H9 (cell line): ENCODE measurements at regions not wholly inside any gene's neighbourhood (a gene's known extent, or its start where the extent isn't known, plus 50 kb on each side); places are given as distances from the start of the nearest gene placed in this dataset.

ENCODE experiments used
- DNase-seq: peaks from one replicate; pipeline ENCODE4 v3.0.0-alpha.2; 2017
- H2AFZ ChIP-seq: one replicate; pipeline ENCODE4 v1.6.1; 2013; ENCODE audit warnings: mild to moderate bottlenecking, low read length, control low read depth, moderate library complexity
- H2AK5ac ChIP-seq: 2 replicates; pipeline ENCODE4 v1.6.1; 2013; ENCODE audit warnings: low read length, control low read depth, mixed read lengths; ENCODE audit not compliant: insufficient read length
- H2BK120ac ChIP-seq: one replicate; pipeline ENCODE4 v1.6.1; 2013; ENCODE audit warnings: low read depth, mild to moderate bottlenecking, low read length, control low read depth, inconsistent platforms; ENCODE audit not compliant: poor library complexity, severe bottlenecking
- H2BK12ac ChIP-seq: 2 replicates; pipeline ENCODE4 v1.6.1; 2013; ENCODE audit warnings: low read length, control low read depth, mixed read lengths, low read depth; ENCODE audit not compliant: insufficient read length
- H2BK15ac ChIP-seq: 2 replicates; pipeline ENCODE4 v1.6.1; 2013; ENCODE audit warnings: low read depth, low read length, control low read depth
- H2BK20ac ChIP-seq: one replicate; pipeline ENCODE4 v1.6.1; 2013; ENCODE audit warnings: low read depth, mild to moderate bottlenecking, low read length, control low read depth, inconsistent platforms; ENCODE audit not compliant: poor library complexity, severe bottlenecking
- H2BK5ac ChIP-seq: 2 replicates; pipeline ENCODE4 v1.6.1; 2013; ENCODE audit warnings: low read length, control low read depth, mixed read lengths; ENCODE audit not compliant: insufficient read length
- H3K14ac ChIP-seq: 2 replicates; pipeline ENCODE4 v1.6.1; 2013; ENCODE audit warnings: low read length, control low read depth; ENCODE audit not compliant: insufficient read depth
- H3K18ac ChIP-seq: 2 replicates; pipeline ENCODE4 v1.6.1; 2013; ENCODE audit warnings: low read depth, mild to moderate bottlenecking, mixed read lengths, low read length, control low read depth; ENCODE audit not compliant: insufficient read length
- H3K23ac ChIP-seq: 2 replicates; pipeline ENCODE4 v1.6.1; 2013; ENCODE audit warnings: low read length, control low read depth, mixed read lengths, low read depth; ENCODE audit not compliant: insufficient read length
- H3K23me2 ChIP-seq: 2 replicates; pipeline ENCODE4 v1.6.1; 2013; ENCODE audit warnings: low read depth, mild to moderate bottlenecking, mixed read lengths, low read length, control low read depth; ENCODE audit not compliant: insufficient read length, poor library complexity, severe bottlenecking
- H3K27ac ChIP-seq: 2 replicates; pipeline ENCODE4 v1.5.1; 2013; ENCODE audit warnings: low read length, control low read depth, mixed read lengths, low read depth; ENCODE audit not compliant: insufficient read length
- H3K27me3 ChIP-seq: 2 replicates; pipeline ENCODE4 v1.6.1; 2013; ENCODE audit warnings: low read length, control low read depth, inconsistent platforms; ENCODE audit not compliant: insufficient read depth
- H3K4ac ChIP-seq: 2 replicates; pipeline ENCODE4 v1.6.1; 2013; ENCODE audit warnings: low read depth, mild to moderate bottlenecking, control low read depth, inconsistent platforms, low read length, moderate library complexity
- H3K4me1 ChIP-seq: 2 replicates; pipeline ENCODE4 v1.6.1; 2013; ENCODE audit warnings: low read length, control low read depth, inconsistent platforms; ENCODE audit not compliant: insufficient read depth
- H3K4me2 ChIP-seq: 2 replicates; pipeline ENCODE4 v1.6.1; 2013; ENCODE audit warnings: low read length, control low read depth, mixed read lengths; ENCODE audit not compliant: insufficient read length, insufficient read depth
- H3K56ac ChIP-seq: 2 replicates; pipeline ENCODE4 v1.6.1; 2013; ENCODE audit warnings: low read depth, mild to moderate bottlenecking, mixed read lengths, low read length, control low read depth; ENCODE audit not compliant: insufficient read length
- H3K79me1 ChIP-seq: 2 replicates; pipeline ENCODE4 v1.6.1; 2013; ENCODE audit warnings: low read depth, mild to moderate bottlenecking, moderate library complexity, low read length, control low read depth, inconsistent platforms; ENCODE audit not compliant: insufficient read depth, poor library complexity, severe bottlenecking
- H3K79me2 ChIP-seq: 2 replicates; pipeline ENCODE4 v1.6.1; 2013; ENCODE audit warnings: low read length, control low read depth, inconsistent platforms; ENCODE audit not compliant: insufficient read depth
- H3K9ac ChIP-seq: 2 replicates; pipeline ENCODE4 v1.6.1; 2013; ENCODE audit warnings: low read length, control low read depth, mixed read lengths; ENCODE audit not compliant: insufficient read length; ENCODE audit errors: extremely low read depth
- H3K9me3 ChIP-seq: one replicate; pipeline ENCODE4 v1.6.1; 2013; ENCODE audit warnings: low read depth, low read length, inconsistent platforms; ENCODE audit not compliant: control insufficient read depth
- H3T11ph ChIP-seq: one replicate; pipeline ENCODE4 v1.6.1; 2013; ENCODE audit warnings: mild to moderate bottlenecking, low read length, control low read depth, inconsistent platforms
- H4K20me1 ChIP-seq: one replicate; pipeline ENCODE4 v1.6.1; 2013; ENCODE audit not compliant: control insufficient read depth, insufficient read length, insufficient read depth
- H4K5ac ChIP-seq: 2 replicates; pipeline ENCODE4 v1.6.1; 2013; ENCODE audit warnings: low read depth, mild to moderate bottlenecking, mixed read lengths, low read length, control low read depth; ENCODE audit not compliant: insufficient read length
- H4K8ac ChIP-seq: replicated peaks from 2 replicates; pipeline ENCODE4 v1.6.1; 2013; ENCODE audit warnings: low read length, control low read depth, mixed read lengths, low read depth; ENCODE audit not compliant: insufficient read length
- H4K91ac ChIP-seq: 2 replicates; pipeline ENCODE4 v1.6.1; 2013; ENCODE audit warnings: low read depth, mild to moderate bottlenecking, moderate library complexity, mixed read lengths, low read length, control low read depth; ENCODE audit not compliant: insufficient read length
- H3K27ac Mint-ChIP-seq, 3 experiments: 2 replicates in 2 of 3; 3 replicates in 1 of 3; pipeline ENCODE4 v1.8.0; 2020 to 2021; ENCODE audit warnings: mixed read lengths in 3 of 3, mild to moderate bottlenecking in 1 of 3, moderate library complexity in 1 of 3
- H3K27me3 Mint-ChIP-seq: 2 replicates; pipeline ENCODE4 v1.8.0; 2021; ENCODE audit warnings: low read depth, mild to moderate bottlenecking, moderate library complexity, mixed read lengths
- H3K36me3 Mint-ChIP-seq, 3 experiments: 2 replicates in 2 of 3; 3 replicates in 1 of 3; pipeline ENCODE4 v1.8.0; 2020 to 2021; ENCODE audit warnings: low read depth in 3 of 3, mixed read lengths in 3 of 3; ENCODE audit not compliant: insufficient read depth in 1 of 3
- H3K4me1 Mint-ChIP-seq, 2 experiments: 2 replicates each; pipeline ENCODE4 v1.8.0; 2020; ENCODE audit warnings: mixed read lengths in 2 of 2
- H3K4me3 Mint-ChIP-seq, 2 experiments: 2 replicates in 1 of 2; 3 replicates in 1 of 2; pipeline ENCODE4 v1.8.0; 2020 to 2021; ENCODE audit warnings: mild to moderate bottlenecking in 2 of 2, mixed read lengths in 2 of 2, moderate library complexity in 1 of 2
- H3K9me3 Mint-ChIP-seq, 2 experiments: 2 replicates in 1 of 2; 3 replicates in 1 of 2; pipeline ENCODE4 v1.8.0; 2020; ENCODE audit warnings: mild to moderate bottlenecking in 2 of 2, mixed read lengths in 2 of 2, moderate library complexity in 1 of 2
- CTCF ChIP-seq: fragments of 200-600 bp; sonication (generic); conservative IDR thresholded peaks from 3 replicates; pipeline ENCODE4 v1.8.0; 2021; ENCODE audit warnings: antibody characterized with exemption, mild to moderate bottlenecking
- WGBS: extraction: QIAGEN DNeasy Blood & Tissue Kit; methylation state at CpG from one replicate; pipeline ENCODE4 v1.1.7; 2013; ENCODE audit warnings: missing lambda C conversion rate, low lambda C conversion rate, mixed read lengths; ENCODE audit not compliant: insufficient read length; ENCODE audit errors: extremely low coverage; 5-methylcytosine and 5-hydroxymethylcytosine counted together

- Histone ChIP-seq H3K27me3 (no peaks in the 10 kb centered on the region), H3K4me2 (no peak overlapping the region), H4K91ac (no peak overlapping the region), H3K79me2 (no peaks in the 10 kb centered on the region), H2AFZ (no peak overlapping the region), H3K9me3 (no peaks in the 10 kb centered on the region), H2BK15ac (no peak overlapping the region), H3K18ac (no peak overlapping the region), H3K4ac (no peak overlapping the region), H3K79me1 (no peaks in the 10 kb centered on the region), H2BK12ac (no peak overlapping the region), H3K14ac (no peak overlapping the region), H3K23ac (no peak overlapping the region), H3K9ac (no peak overlapping the region), H3K27ac (no peak overlapping the region), H2AK5ac (no peak overlapping the region), H2BK5ac (no peak overlapping the region), H3K56ac (no peak overlapping the region), H2BK120ac (no peak overlapping the region), H3K4me1 (no peaks in the 10 kb centered on the region), H3T11ph (no peak overlapping the region), H4K5ac (no peak overlapping the region), H4K8ac (no peak overlapping the region), H3K23me2 (no peaks in the 10 kb centered on the region), H2BK20ac (no peak overlapping the region), H4K20me1 (no peaks in the 10 kb centered on the region)
- Mint-ChIP-seq H3K27ac (no peak overlapping the region; a peak in 1 of 7 replicates), H3K9me3 (no peaks in the 10 kb centered on the region), H3K27me3 (no peaks in the 10 kb centered on the region), H3K4me3 (no peak overlapping the region), H3K36me3 (no peaks in the 10 kb centered on the region), H3K4me1 (peaks cover 0 to 8% of the 10 kb centered on the region in 2 experiments; a peak in 2 of 4 replicates)
- DNase-seq = no peak
- WGBS = no CpG with 5 or more reads among the region's 2 CpGs
- no peak for TF ChIP-seq CTCF
Observed at GRCh38 chr2:19132967-19133366, 225.5 kb downstream of the OSR1 start.
